ENCODE measurements at regions not wholly inside any gene's neighbourhood (a gene's known extent, or its start where the extent isn't known, plus 50 kb on each side); places are given as distances from the start of the nearest gene placed in this dataset.

GRCh38 chr1:218779341-218780100 is 394.2 kb upstream of the LYPLAL1 start:
- peak; percentile 61 to 67 for DNase-seq

GRCh38 chr1:218783131-218783530 is 390.5 kb upstream of the LYPLAL1 start:
- no peak for DNase-seq

DNA sequence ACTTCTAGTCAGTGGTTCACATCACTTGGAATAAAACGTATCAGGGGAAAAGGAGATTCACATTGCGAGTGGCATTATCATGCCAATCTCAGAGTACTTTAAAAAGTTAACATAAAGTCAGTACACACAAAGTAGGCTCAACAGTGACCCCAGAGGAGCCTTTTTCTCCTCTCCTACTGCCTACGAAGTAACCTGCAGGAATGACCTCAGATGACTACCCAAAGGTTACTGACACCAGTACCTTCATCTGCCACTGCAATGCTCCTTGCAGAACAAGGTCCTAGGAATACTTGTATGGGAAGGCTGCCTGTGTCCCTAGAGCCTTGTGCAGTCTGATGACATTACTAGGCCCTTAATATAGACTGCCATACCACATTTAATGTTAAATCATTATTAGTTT is 389.8 kb upstream of the LYPLAL1 start:
- DNase-seq = no peak

DNA sequence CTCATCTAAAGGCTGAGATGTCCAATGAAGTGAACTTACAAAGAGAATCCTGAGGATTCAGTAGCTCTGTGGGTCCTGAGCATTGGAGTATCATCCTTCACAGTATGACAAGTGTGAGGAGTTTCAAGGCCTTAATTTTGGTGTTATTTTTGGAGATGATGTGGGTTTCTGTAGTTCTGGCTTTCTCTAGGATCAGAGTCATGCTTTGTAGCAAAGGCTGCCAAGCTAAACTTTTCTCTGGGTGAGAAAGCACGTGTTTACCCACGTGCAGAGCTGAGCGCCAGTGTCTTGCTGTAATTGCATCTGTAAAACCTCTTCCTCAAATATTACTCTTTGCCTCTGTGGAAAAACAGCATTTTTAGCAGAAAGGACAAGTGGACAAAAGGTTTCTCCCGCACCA is 387.8 kb upstream of the LYPLAL1 start:
- DNase-seq = no peak

DNA sequence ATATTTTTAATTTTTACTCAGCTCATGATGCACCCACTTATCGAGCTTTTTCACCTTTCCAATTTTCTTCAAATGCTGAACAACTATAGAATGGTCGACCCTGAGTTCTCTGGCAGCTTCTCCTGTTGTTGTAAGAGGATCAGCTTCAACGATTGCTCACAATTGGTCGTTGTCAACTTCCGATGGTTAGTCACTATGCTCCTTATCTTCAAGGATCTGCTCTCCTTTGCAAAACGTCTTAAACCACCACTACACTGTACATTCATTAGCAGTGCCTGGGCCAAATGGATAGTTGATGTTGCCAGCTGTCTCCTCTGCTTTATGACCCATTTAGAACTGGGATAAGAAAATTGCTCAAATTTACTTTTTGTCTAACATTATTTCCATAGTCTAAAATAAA is 385.9 kb upstream of the LYPLAL1 start:
- DNase-seq = no peak

GRCh38 chr1:218796773-218797172 is 376.9 kb upstream of the LYPLAL1 start:
- no peak for DNase-seq

GRCh38 chr1:218802799-218803198 is 370.9 kb upstream of the LYPLAL1 start:
- DNase-seq = no peak

- no peak for DNase-seq
These were observed 370.2 kb upstream of the LYPLAL1 start for GRCh38 chr1:218803351-218803997.

DNA sequence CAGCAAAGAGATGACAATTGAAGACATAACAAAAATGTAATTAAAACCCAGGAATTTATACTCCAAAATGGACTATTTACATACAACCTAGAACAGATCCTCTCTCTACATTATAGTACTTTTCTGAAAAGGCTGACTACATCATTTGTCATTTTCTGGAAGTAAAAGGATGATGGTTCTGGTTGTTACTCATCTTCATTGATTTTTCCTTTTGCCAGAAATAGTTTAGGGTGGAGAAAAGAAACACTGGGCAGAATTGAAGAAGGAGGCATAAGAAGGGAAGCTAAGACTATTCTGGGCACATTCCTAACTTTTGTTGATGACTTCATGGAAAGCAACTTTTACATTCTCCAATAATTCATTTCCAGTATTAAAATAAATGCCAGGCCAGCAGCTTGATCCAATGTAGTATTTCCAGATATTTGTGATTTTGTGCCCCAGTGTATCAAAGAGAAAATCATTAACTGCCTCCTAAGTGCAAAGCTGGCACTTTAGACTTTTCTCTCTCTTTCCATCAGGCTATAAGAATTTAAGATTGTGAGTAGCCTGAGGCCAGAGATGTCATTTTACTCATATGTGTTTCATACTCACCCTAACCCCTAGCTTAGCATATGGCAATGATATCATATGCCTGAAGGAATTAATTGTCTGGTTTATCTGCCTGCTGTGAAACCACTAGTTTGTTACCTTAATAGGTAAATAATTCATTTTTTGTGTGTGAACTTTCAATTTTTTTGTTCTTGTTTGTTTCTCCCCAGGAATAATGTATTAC is 369.5 kb upstream of the LYPLAL1 start:
- DNase-seq = no peak

DNA sequence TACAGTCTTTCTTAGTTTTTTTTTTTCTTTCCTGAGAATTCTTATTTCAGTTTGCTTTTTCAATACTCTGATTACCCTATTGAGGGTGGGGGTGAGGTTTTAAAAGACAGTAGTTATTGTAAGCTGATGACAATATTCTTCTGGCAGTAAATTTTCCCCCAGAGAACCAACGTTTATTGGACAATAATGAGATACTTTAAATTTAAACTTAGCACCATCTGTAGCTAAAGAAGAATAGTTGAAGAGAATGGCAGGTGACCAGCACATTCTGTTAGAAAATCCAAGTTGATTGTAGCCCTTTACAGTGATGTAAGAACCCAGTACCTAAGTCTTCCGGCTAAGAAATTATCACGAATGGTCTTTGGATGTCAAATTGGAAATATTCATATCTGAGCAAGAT is 364.6 kb upstream of the LYPLAL1 start:
- no peak for DNase-seq

GRCh38 chr1:218809625-218810024 is 364.1 kb upstream of the LYPLAL1 start:
- no peak for DNase-seq

DNA sequence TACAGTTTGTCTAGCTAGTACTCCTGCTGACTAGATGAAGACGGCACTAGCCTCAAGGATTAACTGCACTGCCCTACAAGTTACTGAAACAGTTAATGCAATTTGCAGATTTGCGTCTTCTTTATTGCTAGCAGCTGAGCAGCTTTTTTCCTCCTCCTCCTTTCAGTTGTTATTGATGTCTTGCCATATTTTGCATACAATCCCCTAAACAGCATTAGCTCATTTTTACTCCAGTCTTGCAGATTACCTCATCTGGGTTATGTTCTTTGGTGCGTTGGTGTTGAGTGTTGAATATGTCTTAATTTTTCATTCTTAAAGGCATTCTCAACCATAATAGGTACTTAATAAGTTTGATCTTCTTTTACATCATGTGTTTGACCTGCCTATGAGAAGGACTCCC is 363.4 kb upstream of the LYPLAL1 start:
- DNase-seq = no peak

DNA sequence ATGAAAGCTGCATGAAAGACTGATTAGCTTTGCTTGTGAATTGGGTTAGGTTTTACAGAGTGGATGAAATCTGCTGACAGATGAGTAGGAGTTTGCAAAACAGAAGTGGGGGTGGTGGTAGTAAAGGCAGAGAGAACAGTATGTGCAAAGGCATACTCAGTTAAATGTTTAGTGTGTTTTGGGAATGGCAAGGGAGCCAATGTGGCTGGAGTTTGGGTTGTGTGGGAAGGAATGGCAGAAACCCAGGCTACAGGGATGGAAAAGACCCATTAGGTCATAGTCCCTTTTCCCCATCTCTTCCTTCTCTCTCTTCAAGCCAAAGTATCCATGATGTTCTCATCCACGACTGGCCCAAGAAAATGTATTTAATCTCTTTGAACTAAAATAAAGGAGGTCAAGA is 362.2 kb upstream of the LYPLAL1 start:
- DNase-seq = no peak

DNA sequence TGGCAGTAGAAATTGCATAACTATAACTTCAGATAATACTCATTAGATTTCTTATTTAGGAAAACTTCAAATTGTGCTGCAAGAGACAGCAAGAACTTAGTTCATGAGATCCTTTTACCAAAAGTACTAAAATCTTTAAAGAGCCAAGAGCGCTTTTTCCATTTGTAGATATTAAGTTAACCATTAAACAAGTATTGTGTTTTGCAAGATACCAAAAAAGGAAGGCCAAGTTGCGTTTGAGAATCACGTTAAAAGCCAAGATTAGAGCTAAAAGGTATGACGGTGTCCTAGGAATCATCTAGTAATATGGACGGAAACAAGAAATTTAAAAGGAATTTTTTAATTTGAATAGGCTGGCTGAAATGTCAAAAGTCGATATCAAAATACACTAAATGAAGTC is 361.3 kb upstream of the LYPLAL1 start:
- no peak for DNase-seq

- no peak for DNase-seq
These were observed 360.4 kb upstream of the LYPLAL1 start for GRCh38 chr1:218813237-218813636.

DNA sequence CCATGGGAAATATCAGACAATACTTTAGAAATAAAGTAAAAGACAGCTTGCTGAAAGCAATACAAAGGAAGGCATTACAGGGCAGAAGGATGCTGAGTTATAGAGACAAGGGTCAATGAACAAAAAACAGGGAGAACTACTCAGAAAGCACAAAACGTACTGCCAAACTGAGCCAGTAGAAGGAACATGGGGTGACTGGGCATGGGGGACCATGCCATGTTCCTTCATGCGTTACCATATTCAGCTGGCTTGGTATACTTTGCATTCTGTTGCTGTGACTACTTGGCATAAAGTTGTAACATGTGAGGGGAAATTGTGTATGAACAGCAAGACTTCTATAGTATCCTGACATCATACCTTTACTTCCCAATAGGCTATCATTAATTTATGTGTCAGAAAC is 358.6 kb upstream of the LYPLAL1 start:
- peak in 1 of 2 experiments; percentile 13 for DNase-seq

DNA sequence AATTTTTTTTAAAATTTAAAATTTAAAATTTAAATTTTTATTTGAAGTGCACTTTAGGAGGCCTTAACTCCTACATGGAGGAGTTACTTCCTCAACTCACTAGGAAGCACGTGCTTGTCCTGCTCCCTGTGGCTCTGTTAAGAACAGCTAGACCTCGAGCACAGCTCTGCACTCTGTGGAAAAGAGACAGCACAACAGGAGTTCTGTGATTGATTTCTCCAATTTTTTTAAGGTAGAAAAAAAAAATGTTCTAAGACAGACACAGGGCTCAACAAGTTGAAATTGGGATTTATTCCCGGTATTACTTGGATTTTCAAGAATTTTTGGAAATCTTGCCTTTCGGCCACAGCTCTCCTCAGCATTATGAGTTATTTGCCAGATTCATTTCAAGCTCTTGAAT is 356.6 kb upstream of the LYPLAL1 start:
- DNase-seq = no peak

GRCh38 chr1:218817691-218818465 is 355.8 kb upstream of the LYPLAL1 start:
- DNase-seq = no peak

DNA sequence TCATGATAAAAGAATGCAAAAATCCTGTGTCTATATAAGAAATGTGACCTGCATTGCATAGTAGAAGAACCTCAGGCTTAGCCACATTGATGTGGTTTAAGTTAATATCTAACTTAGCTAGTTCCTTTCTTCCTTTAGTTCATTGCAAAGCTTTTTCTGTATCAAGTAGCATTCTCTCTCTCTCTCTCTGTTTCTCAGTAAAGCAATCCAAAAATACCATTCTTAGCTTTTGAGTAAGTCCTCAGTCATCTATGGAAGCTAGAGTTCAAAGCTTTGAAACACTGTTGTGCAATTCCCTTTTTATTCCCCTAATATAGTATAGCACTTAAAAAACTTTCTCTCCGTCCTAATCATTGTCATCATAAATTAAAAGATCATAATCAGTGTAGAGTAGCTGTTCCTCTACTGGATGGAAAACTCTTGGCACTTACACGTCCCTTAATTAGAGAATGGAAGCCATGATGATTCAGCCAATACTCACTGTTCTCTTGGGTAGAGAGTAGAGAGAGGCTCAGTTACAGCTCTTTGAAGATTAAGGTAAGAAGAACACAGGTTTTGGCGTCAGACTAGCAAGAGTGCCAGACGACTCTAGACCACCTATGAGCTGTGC is 350.3 kb upstream of the LYPLAL1 start:
- no peak for DNase-seq

- DNase-seq = no peak
These were observed 346.2 kb upstream of the LYPLAL1 start for GRCh38 chr1:218827486-218827885.

DNA sequence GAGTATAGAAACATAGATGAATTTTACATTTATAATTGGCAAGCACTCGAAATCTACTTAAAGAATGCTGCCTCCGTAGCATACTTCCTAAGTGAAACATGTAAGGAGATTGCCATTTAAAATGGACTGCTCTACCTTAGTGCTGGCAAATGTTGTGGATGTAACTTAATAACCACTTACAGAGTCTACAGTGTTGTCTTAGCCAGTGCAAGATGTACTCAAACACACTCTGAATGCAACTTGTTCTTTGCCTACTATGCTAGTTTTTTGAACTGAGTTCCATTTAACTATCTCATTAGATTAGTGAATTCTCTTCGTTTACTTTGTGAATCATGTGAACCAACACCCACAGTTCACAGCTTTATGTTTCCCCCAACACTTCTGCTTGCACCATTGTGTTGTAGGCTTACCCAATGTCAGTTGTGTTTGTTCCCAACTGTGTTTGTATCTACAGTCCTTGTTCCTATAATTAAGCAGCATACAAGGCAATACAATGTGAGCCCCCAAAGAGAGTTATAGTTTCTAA is 345.5 kb upstream of the LYPLAL1 start:
- no peak for DNase-seq

DNA sequence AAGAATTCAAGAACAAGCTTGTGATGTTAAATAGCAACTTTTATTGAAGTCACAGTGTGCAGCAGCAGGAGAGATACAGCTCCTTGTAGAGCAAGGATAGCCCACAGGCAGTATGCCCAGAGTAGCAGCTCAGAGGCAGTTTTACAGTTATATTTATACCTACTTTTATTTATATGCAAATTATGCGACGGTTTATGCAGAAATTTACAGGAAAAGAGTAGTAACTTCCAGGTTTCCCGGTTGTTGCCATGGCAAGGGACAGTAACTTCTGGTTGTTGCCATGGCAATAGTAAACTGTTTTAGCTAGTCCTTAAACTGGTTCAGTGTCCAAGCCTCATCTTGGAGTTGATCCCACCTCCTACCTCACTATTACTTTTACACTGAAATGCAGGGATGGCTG is 344.6 kb upstream of the LYPLAL1 start:
- DNase-seq = no peak

DNA sequence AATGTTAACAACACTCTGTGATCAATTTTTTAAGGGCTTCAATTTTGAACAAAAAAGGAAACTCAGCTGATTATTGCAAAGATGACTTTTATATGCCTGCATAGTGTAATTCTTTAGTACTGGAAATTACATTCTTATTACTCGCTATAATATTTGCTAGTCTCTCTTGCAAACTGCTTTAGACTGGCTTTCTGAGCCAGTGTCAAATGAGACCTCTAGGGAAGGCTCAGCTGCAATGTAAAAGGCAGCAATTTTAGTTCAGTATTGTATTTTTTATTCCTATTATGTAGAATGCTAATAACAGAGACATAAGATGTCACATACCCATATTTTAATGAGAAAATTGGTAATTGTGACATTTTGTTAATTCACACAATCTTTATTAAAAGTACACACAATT is 338.1 kb upstream of the LYPLAL1 start:
- DNase-seq = no peak

Data from NCI-H526 (cell line).